Neural progenitor cell (in vitro differentiated cells): ENCODE measurements at regions not wholly inside any gene's neighbourhood (a gene's known extent, or its start where the extent isn't known, plus 50 kb on each side); places are given as distances from the start of the nearest gene placed in this dataset.

Experiments
- CTCF ChIP-seq: fragments of 200-600 bp; sonication (generic); IDR thresholded peaks from 2 replicates; pipeline ENCODE4 v1.5.1; 2017; ENCODE audit warnings: antibody characterized with exemption, mild to moderate bottlenecking
- EZH2 ChIP-seq: fragments of 200-600 bp; sonication (generic); IDR thresholded peaks from 2 replicates; pipeline ENCODE4 v1.6.1; 2017; ENCODE audit warnings: antibody characterized with exemption, mild to moderate bottlenecking, moderate library complexity

- TF ChIP-seq EZH2: no peak
- TF ChIP-seq CTCF: no peak
Observed at GRCh38 chr6:67336014-67336413, 1299.1 kb upstream of the ADGRB3 start.
